ENCODE measurements at regions not wholly inside any gene's neighbourhood (a gene's known extent, or its start where the extent isn't known, plus 50 kb on each side); places are given as distances from the start of the nearest gene placed in this dataset.

DNA sequence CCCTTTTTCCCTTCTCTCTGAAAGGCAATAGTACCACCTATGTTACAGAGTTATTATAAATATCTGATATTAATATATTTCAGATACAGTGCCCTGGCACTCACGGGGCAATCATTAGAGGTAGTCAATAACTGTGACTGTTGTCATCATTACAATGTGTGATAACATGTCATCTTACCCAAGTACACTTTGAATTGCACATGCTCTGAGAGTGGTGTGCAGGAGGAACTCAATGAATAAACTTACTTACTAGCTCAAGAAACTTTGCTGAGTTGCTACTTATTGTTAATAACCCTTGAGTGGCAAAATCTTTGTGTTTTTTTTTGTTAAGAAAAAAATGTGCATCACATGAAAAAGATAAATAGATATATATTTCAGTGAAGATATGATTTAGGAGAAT lies 275.1 kb upstream of the RASGEF1B start:
- TF ChIP-seq CTCF (IDR thresholded peaks at IDR 0.05; ENCODE audit: insufficient read depth, low read depth, low read length, missing control alignments) = no peak
- H3K4me3 ChIP-seq (ENCODE audit: low read length) = no peak overlapping the region
- no peak for DNase-seq (ENCODE audit: low read depth)

GRCh38 chr4:81746071-81746470 lies 274.4 kb upstream of the RASGEF1B start:
- TF ChIP-seq CTCF (IDR thresholded peaks at IDR 0.05; ENCODE audit: insufficient read depth, low read depth, low read length, missing control alignments) = no peak
- DNase-seq (ENCODE audit: low read depth) = no peak
- no peak overlapping the region for H3K4me3 ChIP-seq (ENCODE audit: low read length)

GRCh38 chr4:81745050-81745449 lies 273.3 kb upstream of the RASGEF1B start:
- TF ChIP-seq CTCF (IDR thresholded peaks at IDR 0.05; ENCODE audit: insufficient read depth, low read depth, low read length, missing control alignments) = no peak
- H3K4me3 ChIP-seq (ENCODE audit: low read length) = no peak overlapping the region
- no peak for DNase-seq (ENCODE audit: low read depth)

DNA sequence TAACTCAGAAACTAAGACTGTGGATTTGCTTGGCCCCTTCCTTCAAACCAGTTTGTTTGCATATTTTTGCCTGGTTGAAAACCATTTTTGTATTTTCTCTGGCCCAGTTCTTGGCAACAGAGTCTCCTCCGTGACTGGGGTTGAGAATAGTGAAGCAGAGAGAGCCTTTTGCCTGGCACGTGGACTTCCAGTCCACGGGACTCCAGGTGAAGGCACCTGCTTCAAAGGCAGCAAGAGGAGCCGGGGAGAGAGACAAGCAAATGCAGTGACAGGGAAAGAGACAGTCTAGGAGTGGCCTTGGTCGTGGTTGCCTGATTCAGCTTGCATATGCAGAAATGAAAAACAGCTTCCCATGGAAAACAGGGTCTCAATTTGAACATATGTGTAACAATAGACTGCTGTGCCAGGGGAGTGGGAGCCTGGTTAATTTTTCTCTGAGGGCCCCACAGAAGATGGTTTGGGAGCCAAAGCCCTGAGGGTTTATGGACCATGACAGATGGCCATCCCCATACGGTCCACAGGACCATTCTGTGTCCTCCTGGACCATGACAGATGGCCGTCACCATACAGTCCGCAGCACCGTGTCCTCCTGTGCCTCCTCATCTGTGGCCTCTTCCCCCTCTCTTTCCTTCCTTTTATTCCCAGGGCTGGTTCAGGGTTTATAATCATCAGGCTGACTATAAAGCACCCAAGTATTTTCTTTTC lies 272.2 kb upstream of the RASGEF1B start:
- DNase-seq (ENCODE audit: low read depth) = no peak
- TF ChIP-seq CTCF (IDR thresholded peaks at IDR 0.05; ENCODE audit: insufficient read depth, low read depth, low read length, missing control alignments) = no peak
- no peak overlapping the region for H3K4me3 ChIP-seq (ENCODE audit: low read length)

- TF ChIP-seq CTCF (IDR thresholded peaks at IDR 0.05; ENCODE audit: insufficient read depth, low read depth, low read length, missing control alignments) = no peak
- no peak overlapping the region for H3K4me3 ChIP-seq (ENCODE audit: low read length)
- DNase-seq (ENCODE audit: low read depth) = no peak
Observed at GRCh38 chr4:81740487-81740886, 268.8 kb upstream of the RASGEF1B start.

DNA sequence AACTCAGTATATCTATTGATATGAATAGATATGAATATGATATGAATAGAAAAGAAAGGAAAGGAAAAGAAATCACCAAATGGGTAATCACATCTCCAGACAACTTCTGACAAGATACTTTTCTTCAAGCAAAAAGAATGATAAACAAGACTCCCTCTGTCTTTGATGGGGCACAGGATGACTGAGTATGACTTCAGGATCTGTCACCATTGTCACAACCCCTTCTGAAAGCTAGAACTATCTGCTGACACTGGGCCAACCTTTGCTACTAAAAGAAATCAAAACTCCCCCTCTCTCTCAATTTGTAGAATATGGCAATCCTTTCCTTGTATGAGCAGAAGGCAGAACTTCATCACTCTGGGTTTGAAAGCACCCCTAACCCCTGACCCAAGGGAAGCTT lies 267.2 kb upstream of the RASGEF1B start:
- no peak for DNase-seq (ENCODE audit: low read depth)
- no peak for TF ChIP-seq CTCF (IDR thresholded peaks at IDR 0.05; ENCODE audit: insufficient read depth, low read depth, low read length, missing control alignments)
- no peak overlapping the region for H3K4me3 ChIP-seq (ENCODE audit: low read length)

Data from epithelial cell of esophagus (primary cell).